ENCODE measurements at regions not wholly inside any gene's neighbourhood (a gene's known extent, or its start where the extent isn't known, plus 50 kb on each side); places are given as distances from the start of the nearest gene placed in this dataset.
"Not testable (repeated sequence)": the region's sequence is repeated elsewhere in the genome, so short reads cannot be mapped to it uniquely, and the experiment has no call there.

GRCh38 chr5:158450751-158451171 is 591.8 kb upstream of the CLINT1 start:
- H3K4me3 ChIP-seq (replicated peaks in 1 of 3; ENCODE audit: low read depth in 2 of 3, low read length in 3 of 3), result no peak overlapping the region
- H3K4me1 ChIP-seq (ENCODE audit: control insufficient read depth in 1 of 2, insufficient read depth in 2 of 2, low read length in 2 of 2), result no peaks in the 10 kb centered on the region
- peaks cover 7 to 8% of the 10 kb centered on the region in 2 donors for H3K9me3 ChIP-seq (replicated peaks in 1 of 2; ENCODE audit: control insufficient read depth in 1 of 2, insufficient read depth in 1 of 2, low read length in 2 of 2)
- H3K4me3 Mint-ChIP-seq, result no peak overlapping the region
- H3K4me2 ChIP-seq (replicated peaks; ENCODE audit: extremely low read depth, low read length, poor library complexity, severe bottlenecking), result no peak overlapping the region
- TF ChIP-seq, protein P1, sequence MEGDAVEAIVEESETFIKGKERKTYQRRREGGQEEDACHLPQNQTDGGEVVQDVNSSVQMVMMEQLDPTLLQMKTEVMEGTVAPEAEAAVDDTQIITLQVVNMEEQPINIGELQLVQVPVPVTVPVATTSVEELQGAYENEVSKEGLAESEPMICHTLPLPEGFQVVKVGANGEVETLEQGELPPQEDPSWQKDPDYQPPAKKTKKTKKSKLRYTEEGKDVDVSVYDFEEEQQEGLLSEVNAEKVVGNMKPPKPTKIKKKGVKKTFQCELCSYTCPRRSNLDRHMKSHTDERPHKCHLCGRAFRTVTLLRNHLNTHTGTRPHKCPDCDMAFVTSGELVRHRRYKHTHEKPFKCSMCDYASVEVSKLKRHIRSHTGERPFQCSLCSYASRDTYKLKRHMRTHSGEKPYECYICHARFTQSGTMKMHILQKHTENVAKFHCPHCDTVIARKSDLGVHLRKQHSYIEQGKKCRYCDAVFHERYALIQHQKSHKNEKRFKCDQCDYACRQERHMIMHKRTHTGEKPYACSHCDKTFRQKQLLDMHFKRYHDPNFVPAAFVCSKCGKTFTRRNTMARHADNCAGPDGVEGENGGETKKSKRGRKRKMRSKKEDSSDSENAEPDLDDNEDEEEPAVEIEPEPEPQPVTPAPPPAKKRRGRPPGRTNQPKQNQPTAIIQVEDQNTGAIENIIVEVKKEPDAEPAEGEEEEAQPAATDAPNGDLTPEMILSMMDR (IDR thresholded peaks at IDR 0.05), result no peak
- H3K27ac ChIP-seq (ENCODE audit: low read depth in 1 of 2, low read length in 2 of 2), result no peak overlapping the region
- no CpG with 5 or more reads among the region's 5 CpGs for WGBS (ENCODE audit: insufficient coverage)
- H2AFZ ChIP-seq (ENCODE audit: insufficient read depth, low read depth, low read length, poor library complexity, severe bottlenecking), result no peak overlapping the region
- no peak overlapping the region for H3K27ac Mint-ChIP-seq
- H3K4me1 Mint-ChIP-seq, result no peaks in the 10 kb centered on the region
- intact Hi-C loops (cut with micrococcal nuclease), result no loop called here
- H3K9ac ChIP-seq (ENCODE audit: insufficient read depth, low read length, poor library complexity, severe bottlenecking), result no peak overlapping the region
- H3K36me3 ChIP-seq (replicated peaks in 1 of 2; ENCODE audit: control insufficient read depth in 1 of 2, insufficient read depth in 2 of 2, low read length in 2 of 2), result no peaks in the 10 kb centered on the region
- peaks cover 3 to 17% (median 4%) of the 10 kb centered on the region in 7 donors for H3K9me3 Mint-ChIP-seq
- H3K27me3 Mint-ChIP-seq (ENCODE audit: low read depth in 3 of 3), result peaks cover 0 to 6% (median 0%) of the 10 kb centered on the region in 3 donors
- H4K20me1 ChIP-seq (ENCODE audit: insufficient read depth, low read length), result no peaks in the 10 kb centered on the region
- no peaks in the 10 kb centered on the region for H3K36me3 Mint-ChIP-seq
- H3K79me2 ChIP-seq (ENCODE audit: insufficient read depth, low read length), result no peaks in the 10 kb centered on the region
- DNase-seq, result no peak
- H3K27me3 ChIP-seq (ENCODE audit: control insufficient read depth in 2 of 2, insufficient read depth in 2 of 2, low read length in 2 of 2), result no peaks in the 10 kb centered on the region

- H3K4me1 Mint-ChIP-seq; H3K27me3 ChIP-seq (ENCODE audit: control insufficient read depth in 2 of 2, insufficient read depth in 2 of 2, low read length in 2 of 2); DNase-seq; H3K27me3 Mint-ChIP-seq (ENCODE audit: low read depth in 3 of 3); H3K4me3 ChIP-seq (replicated peaks in 1 of 3; ENCODE audit: low read depth in 2 of 3, low read length in 3 of 3); H3K27ac Mint-ChIP-seq; H3K4me3 Mint-ChIP-seq; H3K9ac ChIP-seq (ENCODE audit: insufficient read depth, low read length, poor library complexity, severe bottlenecking); H3K36me3 ChIP-seq (replicated peaks in 1 of 2; ENCODE audit: control insufficient read depth in 1 of 2, insufficient read depth in 2 of 2, low read length in 2 of 2); H2AFZ ChIP-seq (ENCODE audit: insufficient read depth, low read depth, low read length, poor library complexity, severe bottlenecking); H3K4me1 ChIP-seq (ENCODE audit: control insufficient read depth in 1 of 2, insufficient read depth in 2 of 2, low read length in 2 of 2); H3K36me3 Mint-ChIP-seq; H3K27ac ChIP-seq (ENCODE audit: low read depth in 1 of 2, low read length in 2 of 2); H3K4me2 ChIP-seq (replicated peaks; ENCODE audit: extremely low read depth, low read length, poor library complexity, severe bottlenecking); H4K20me1 ChIP-seq (ENCODE audit: insufficient read depth, low read length); H3K79me2 ChIP-seq (ENCODE audit: insufficient read depth, low read length); intact Hi-C loops (cut with micrococcal nuclease): not testable (repeated sequence)
- H3K9me3 ChIP-seq (replicated peaks in 1 of 2; ENCODE audit: control insufficient read depth in 1 of 2, insufficient read depth in 1 of 2, low read length in 2 of 2), result peaks cover 7 to 19% of the 10 kb centered on the region in 2 donors
- H3K9me3 Mint-ChIP-seq, result peaks cover 12 to 37% (median 32%) of the 10 kb centered on the region in 7 donors
- 100% methylated on average over 3 of the region's 6 CpGs for WGBS (ENCODE audit: insufficient coverage)
These were observed 587.8 kb upstream of the CLINT1 start for GRCh38 chr5:158446761-158447160.

DNA sequence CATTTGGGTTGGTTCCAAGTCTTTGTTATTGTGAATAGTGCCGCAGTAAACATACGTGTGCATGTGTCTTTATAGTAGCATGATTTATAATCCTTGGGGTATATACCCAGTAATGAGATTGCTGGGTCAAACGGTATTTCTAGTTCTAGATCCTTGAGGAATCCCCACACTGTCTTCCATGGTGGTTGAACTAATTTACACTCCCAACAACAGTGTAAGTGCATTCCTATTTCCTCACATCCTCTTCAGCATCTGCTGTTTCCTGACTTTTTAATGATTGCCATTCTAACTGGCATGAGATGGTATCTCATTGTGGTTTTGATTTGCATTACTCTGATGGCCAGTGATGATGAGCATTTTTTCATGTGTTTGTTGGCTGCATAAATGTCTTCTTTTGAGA is 580.3 kb upstream of the CLINT1 start:
- H3K27me3 Mint-ChIP-seq (ENCODE audit: low read depth in 3 of 3); H3K9ac ChIP-seq (ENCODE audit: insufficient read depth, low read length, poor library complexity, severe bottlenecking); H3K9me3 ChIP-seq (replicated peaks in 1 of 2; ENCODE audit: control insufficient read depth in 1 of 2, insufficient read depth in 1 of 2, low read length in 2 of 2); H4K20me1 ChIP-seq (ENCODE audit: insufficient read depth, low read length); intact Hi-C loops (cut with micrococcal nuclease); DNase-seq; H3K4me3 ChIP-seq (replicated peaks in 1 of 3; ENCODE audit: low read depth in 2 of 3, low read length in 3 of 3); H3K4me2 ChIP-seq (replicated peaks; ENCODE audit: extremely low read depth, low read length, poor library complexity, severe bottlenecking); H2AFZ ChIP-seq (ENCODE audit: insufficient read depth, low read depth, low read length, poor library complexity, severe bottlenecking); H3K4me3 Mint-ChIP-seq; H3K36me3 ChIP-seq (replicated peaks in 1 of 2; ENCODE audit: control insufficient read depth in 1 of 2, insufficient read depth in 2 of 2, low read length in 2 of 2); H3K27ac ChIP-seq (ENCODE audit: low read depth in 1 of 2, low read length in 2 of 2); H3K27ac Mint-ChIP-seq; H3K27me3 ChIP-seq (ENCODE audit: control insufficient read depth in 2 of 2, insufficient read depth in 2 of 2, low read length in 2 of 2); H3K79me2 ChIP-seq (ENCODE audit: insufficient read depth, low read length); H3K36me3 Mint-ChIP-seq: not testable (repeated sequence)
- WGBS (ENCODE audit: insufficient coverage), result no CpG with 5 or more reads among the region's 3 CpGs
- H3K4me1 ChIP-seq (ENCODE audit: control insufficient read depth in 1 of 2, insufficient read depth in 2 of 2, low read length in 2 of 2), result peaks cover 14 to 15% of the 10 kb centered on the region in 2 donors
- Mint-ChIP-seq H3K4me1 (peaks cover 18% of the 10 kb centered on the region), H3K9me3 (peaks cover 7 to 16% (median 12%) of the 10 kb centered on the region in 7 donors)
